ENCODE measurements at regions not wholly inside any gene's neighbourhood (a gene's known extent, or its start where the extent isn't known, plus 50 kb on each side); places are given as distances from the start of the nearest gene placed in this dataset.

DNA sequence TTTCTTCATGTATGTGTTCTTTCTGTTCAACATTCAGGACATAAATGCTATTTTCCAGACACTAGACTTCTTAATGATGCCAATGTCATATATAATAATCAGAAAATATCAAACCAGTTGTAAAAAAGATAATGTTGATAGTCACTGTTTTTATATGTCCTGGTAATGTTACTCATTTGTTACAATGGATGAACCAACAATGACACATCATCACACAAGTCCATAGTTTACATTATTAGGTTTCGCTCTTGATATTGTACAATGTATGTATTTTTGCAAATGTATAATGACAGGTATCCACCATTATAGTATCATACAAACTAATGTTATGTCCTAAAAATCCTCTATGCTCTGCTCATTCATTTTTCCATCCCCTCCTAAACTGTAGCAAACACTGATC lies 243.8 kb upstream of the CDIN1 start:
- TF ChIP-seq, protein P1, sequence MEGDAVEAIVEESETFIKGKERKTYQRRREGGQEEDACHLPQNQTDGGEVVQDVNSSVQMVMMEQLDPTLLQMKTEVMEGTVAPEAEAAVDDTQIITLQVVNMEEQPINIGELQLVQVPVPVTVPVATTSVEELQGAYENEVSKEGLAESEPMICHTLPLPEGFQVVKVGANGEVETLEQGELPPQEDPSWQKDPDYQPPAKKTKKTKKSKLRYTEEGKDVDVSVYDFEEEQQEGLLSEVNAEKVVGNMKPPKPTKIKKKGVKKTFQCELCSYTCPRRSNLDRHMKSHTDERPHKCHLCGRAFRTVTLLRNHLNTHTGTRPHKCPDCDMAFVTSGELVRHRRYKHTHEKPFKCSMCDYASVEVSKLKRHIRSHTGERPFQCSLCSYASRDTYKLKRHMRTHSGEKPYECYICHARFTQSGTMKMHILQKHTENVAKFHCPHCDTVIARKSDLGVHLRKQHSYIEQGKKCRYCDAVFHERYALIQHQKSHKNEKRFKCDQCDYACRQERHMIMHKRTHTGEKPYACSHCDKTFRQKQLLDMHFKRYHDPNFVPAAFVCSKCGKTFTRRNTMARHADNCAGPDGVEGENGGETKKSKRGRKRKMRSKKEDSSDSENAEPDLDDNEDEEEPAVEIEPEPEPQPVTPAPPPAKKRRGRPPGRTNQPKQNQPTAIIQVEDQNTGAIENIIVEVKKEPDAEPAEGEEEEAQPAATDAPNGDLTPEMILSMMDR (IDR thresholded peaks at IDR 0.05 in 2 of 3, conservative IDR thresholded peaks at IDR 0.05 in 1 of 3; ENCODE audit: control insufficient read depth in 2 of 3, extremely low read depth in 1 of 3, insufficient read depth in 1 of 3, low read depth in 3 of 3, low read length in 3 of 3) = no peak
- TF ChIP-seq, protein P2, sequence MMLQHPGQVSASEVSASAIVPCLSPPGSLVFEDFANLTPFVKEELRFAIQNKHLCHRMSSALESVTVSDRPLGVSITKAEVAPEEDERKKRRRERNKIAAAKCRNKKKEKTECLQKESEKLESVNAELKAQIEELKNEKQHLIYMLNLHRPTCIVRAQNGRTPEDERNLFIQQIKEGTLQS (IDR thresholded peaks at IDR 0.05; ENCODE audit: borderline replicate concordance, extremely low read depth, low read depth, low read length) = no peak
- TF ChIP-seq ZSCAN29 (IDR thresholded peaks at IDR 0.05) (no peak), CEBPB (IDR thresholded peaks at IDR 0.05; ENCODE audit: borderline replicate concordance in 1 of 2, low read depth in 2 of 2, low read length in 2 of 2) (no peak), POLR2AphosphoS2 (IDR thresholded peaks at IDR 0.05; ENCODE audit: low read depth, low read length) (no peak), RAD21 (IDR thresholded peaks at IDR 0.05; ENCODE audit: insufficient read depth, low read depth, low read length) (no peak), TCF12 (IDR thresholded peaks at IDR 0.05; ENCODE audit: low read depth, low read length) (no peak), POLR2AphosphoS5 (IDR thresholded peaks at IDR 0.05; ENCODE audit: low read length) (no peak), MYC (IDR thresholded peaks at IDR 0.05; ENCODE audit: insufficient read depth, insufficient read length, insufficient replicate concordance, low read length, severe bottlenecking) (no peak), EZH2 (IDR thresholded peaks at IDR 0.05; ENCODE audit: borderline replicate concordance, control insufficient read depth, low read depth, low read length) (no peak), SUZ12 (IDR thresholded peaks at IDR 0.05; ENCODE audit: unreplicated experiment) (no peak)
- TF ChIP-seq, protein P3, sequence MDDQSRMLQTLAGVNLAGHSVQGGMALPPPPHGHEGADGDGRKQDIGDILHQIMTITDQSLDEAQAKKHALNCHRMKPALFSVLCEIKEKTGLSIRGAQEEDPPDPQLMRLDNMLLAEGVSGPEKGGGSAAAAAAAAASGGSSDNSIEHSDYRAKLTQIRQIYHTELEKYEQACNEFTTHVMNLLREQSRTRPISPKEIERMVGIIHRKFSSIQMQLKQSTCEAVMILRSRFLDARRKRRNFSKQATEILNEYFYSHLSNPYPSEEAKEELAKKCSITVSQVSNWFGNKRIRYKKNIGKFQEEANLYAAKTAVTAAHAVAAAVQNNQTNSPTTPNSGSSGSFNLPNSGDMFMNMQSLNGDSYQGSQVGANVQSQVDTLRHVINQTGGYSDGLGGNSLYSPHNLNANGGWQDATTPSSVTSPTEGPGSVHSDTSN (IDR thresholded peaks at IDR 0.05; ENCODE audit: insufficient replicate concordance, low read depth, low read length) = no peak
- TF ChIP-seq, protein P4, sequence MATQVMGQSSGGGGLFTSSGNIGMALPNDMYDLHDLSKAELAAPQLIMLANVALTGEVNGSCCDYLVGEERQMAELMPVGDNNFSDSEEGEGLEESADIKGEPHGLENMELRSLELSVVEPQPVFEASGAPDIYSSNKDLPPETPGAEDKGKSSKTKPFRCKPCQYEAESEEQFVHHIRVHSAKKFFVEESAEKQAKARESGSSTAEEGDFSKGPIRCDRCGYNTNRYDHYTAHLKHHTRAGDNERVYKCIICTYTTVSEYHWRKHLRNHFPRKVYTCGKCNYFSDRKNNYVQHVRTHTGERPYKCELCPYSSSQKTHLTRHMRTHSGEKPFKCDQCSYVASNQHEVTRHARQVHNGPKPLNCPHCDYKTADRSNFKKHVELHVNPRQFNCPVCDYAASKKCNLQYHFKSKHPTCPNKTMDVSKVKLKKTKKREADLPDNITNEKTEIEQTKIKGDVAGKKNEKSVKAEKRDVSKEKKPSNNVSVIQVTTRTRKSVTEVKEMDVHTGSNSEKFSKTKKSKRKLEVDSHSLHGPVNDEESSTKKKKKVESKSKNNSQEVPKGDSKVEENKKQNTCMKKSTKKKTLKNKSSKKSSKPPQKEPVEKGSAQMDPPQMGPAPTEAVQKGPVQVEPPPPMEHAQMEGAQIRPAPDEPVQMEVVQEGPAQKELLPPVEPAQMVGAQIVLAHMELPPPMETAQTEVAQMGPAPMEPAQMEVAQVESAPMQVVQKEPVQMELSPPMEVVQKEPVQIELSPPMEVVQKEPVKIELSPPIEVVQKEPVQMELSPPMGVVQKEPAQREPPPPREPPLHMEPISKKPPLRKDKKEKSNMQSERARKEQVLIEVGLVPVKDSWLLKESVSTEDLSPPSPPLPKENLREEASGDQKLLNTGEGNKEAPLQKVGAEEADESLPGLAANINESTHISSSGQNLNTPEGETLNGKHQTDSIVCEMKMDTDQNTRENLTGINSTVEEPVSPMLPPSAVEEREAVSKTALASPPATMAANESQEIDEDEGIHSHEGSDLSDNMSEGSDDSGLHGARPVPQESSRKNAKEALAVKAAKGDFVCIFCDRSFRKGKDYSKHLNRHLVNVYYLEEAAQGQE (IDR thresholded peaks at IDR 0.05; ENCODE audit: low read depth, low read length) = no peak

Measured in GM12878 (cell line).